HCT116 (cell line): ENCODE measurements at regions not wholly inside any gene's neighbourhood (a gene's known extent, or its start where the extent isn't known, plus 50 kb on each side); places are given as distances from the start of the nearest gene placed in this dataset.

Source experiments
- ATF3 ChIP-seq: IDR thresholded peaks from 2 replicates; pipeline ENCODE4 v1.6.1; 2012
- CEBPB ChIP-seq: IDR thresholded peaks from 2 replicates; pipeline ENCODE4 v1.6.1; 2012; ENCODE audit warnings: low read depth
- CTCF ChIP-seq, 3 experiments: fragments of 200-600 bp in 1 of 3; sonication (generic) in 1 of 3; IDR thresholded peaks in 2 of 3; conservative IDR thresholded peaks in 1 of 3; 2 replicates each; pipeline ENCODE4 v1.5.1; 2012 to 2017; ENCODE audit warnings: low read depth in 2 of 3, low read length in 2 of 3, antibody characterized with exemption in 1 of 3, borderline replicate concordance in 1 of 3, control low read depth in 1 of 3, mild to moderate bottlenecking in 1 of 3, mixed read lengths in 1 of 3, mixed run types in 1 of 3, moderate library complexity in 1 of 3; ENCODE audit not compliant: insufficient read depth in 1 of 3
- EZH2phosphoT487 ChIP-seq: fragments of 200-600 bp; IDR thresholded peaks from 2 replicates; pipeline ENCODE4 v1.6.1; 2018; ENCODE audit warnings: antibody characterized with exemption, borderline replicate concordance
- JUND ChIP-seq: IDR thresholded peaks from 2 replicates; pipeline ENCODE4 v1.6.1; 2012
- MAX ChIP-seq: IDR thresholded peaks from 2 replicates; pipeline ENCODE4 v1.6.1; 2012
- POLR2A ChIP-seq: IDR thresholded peaks from 2 replicates; pipeline ENCODE4 v1.7.0; 2011; ENCODE audit warnings: borderline replicate concordance; ENCODE audit not compliant: insufficient read depth, insufficient read length; ENCODE audit errors: extremely low read depth
- RAD21 ChIP-seq: IDR thresholded peaks from 2 replicates; pipeline ENCODE4 v1.6.1; 2012; ENCODE audit warnings: low read depth, mild to moderate bottlenecking
- REST ChIP-seq: IDR thresholded peaks from 2 replicates; pipeline ENCODE4 v1.6.1; 2012; ENCODE audit warnings: low read depth
- TCF7L2 ChIP-seq: IDR thresholded peaks from 2 replicates; pipeline ENCODE4 v1.7.0; 2011; ENCODE audit warnings: borderline replicate concordance, inconsistent platforms; ENCODE audit not compliant: insufficient read depth, insufficient read length; ENCODE audit errors: extremely low read depth
- ZBTB33 ChIP-seq: IDR thresholded peaks from 2 replicates; pipeline ENCODE4 v1.6.1; 2011; ENCODE audit warnings: mild to moderate bottlenecking, low read length, moderate library complexity; ENCODE audit not compliant: insufficient replicate concordance; ENCODE audit errors: extremely low read depth
- ZFX ChIP-seq: fragments of 450-650 bp; IDR thresholded peaks from 2 replicates; pipeline ENCODE4 v1.6.1; 2017

- TF ChIP-seq CTCF (IDR thresholded peaks at IDR 0.05 in 2 of 3, conservative IDR thresholded peaks at IDR 0.05 in 1 of 3; ENCODE audit: borderline replicate concordance in 1 of 3, insufficient read depth in 1 of 3, low read depth in 2 of 3, low read length in 2 of 3): no peak
- no peak for TF ChIP-seq MAX
- no peak for TF ChIP-seq POLR2A
- TF ChIP-seq JUND: no peak
- TF ChIP-seq ATF3: no peak
- TF ChIP-seq CEBPB: no peak
- no peak for TF ChIP-seq EZH2phosphoT487
- TF ChIP-seq TCF7L2: no peak
- TF ChIP-seq REST: no peak
- no peak for TF ChIP-seq ZFX
- TF ChIP-seq ZBTB33: no peak
- TF ChIP-seq RAD21: no peak
Measured at GRCh38 chr5:17354265-17354664, 136.8 kb downstream of the BASP1 start.
